MM.1S (cell line): ENCODE measurements at regions not wholly inside any gene's neighbourhood (a gene's known extent, or its start where the extent isn't known, plus 50 kb on each side); places are given as distances from the start of the nearest gene placed in this dataset.

Source experiments
- EZH2 ChIP-seq: fragments of 300-600 bp; sonication (generic); optimal IDR thresholded peaks from 2 replicates; pipeline ENCODE3; 2017; ENCODE audit warnings: low read depth, mild to moderate bottlenecking, antibody characterized with exemption, low read length, mixed read lengths
- TF ChIP-seq, protein P1 (sequence below): fragments of 300-600 bp; sonication (generic); IDR thresholded peaks from 2 replicates; pipeline ENCODE4 v1.5.1; 2016; ENCODE audit warnings: antibody characterized with exemption, low read length, mixed read lengths

- TF ChIP-seq, protein P1, sequence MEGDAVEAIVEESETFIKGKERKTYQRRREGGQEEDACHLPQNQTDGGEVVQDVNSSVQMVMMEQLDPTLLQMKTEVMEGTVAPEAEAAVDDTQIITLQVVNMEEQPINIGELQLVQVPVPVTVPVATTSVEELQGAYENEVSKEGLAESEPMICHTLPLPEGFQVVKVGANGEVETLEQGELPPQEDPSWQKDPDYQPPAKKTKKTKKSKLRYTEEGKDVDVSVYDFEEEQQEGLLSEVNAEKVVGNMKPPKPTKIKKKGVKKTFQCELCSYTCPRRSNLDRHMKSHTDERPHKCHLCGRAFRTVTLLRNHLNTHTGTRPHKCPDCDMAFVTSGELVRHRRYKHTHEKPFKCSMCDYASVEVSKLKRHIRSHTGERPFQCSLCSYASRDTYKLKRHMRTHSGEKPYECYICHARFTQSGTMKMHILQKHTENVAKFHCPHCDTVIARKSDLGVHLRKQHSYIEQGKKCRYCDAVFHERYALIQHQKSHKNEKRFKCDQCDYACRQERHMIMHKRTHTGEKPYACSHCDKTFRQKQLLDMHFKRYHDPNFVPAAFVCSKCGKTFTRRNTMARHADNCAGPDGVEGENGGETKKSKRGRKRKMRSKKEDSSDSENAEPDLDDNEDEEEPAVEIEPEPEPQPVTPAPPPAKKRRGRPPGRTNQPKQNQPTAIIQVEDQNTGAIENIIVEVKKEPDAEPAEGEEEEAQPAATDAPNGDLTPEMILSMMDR, result no peak
- no peak for TF ChIP-seq EZH2
Measured at GRCh38 chr1:115450501-115451040, 112.5 kb upstream of the NGF start.
